Osteoblast (primary cell): ENCODE measurements at regions not wholly inside any gene's neighbourhood (a gene's known extent, or its start where the extent isn't known, plus 50 kb on each side); places are given as distances from the start of the nearest gene placed in this dataset.

ENCODE experiments used
- DNase-seq: peaks from one replicate; pipeline ENCODE4 v3.0.0; 2011; ENCODE audit warnings: low spot score, mixed read lengths; ENCODE audit not compliant: insufficient read length; ENCODE audit errors: missing footprints
- H2AFZ ChIP-seq: 2 replicates; pipeline ENCODE4 v1.6.0; 2011; ENCODE audit warnings: mild to moderate bottlenecking, low read length
- H3K27ac ChIP-seq: 2 replicates; pipeline ENCODE4 v1.5.1; 2011; ENCODE audit warnings: mild to moderate bottlenecking, low read depth, low read length, moderate library complexity
- H3K27me3 ChIP-seq: 2 replicates; pipeline ENCODE4 v1.6.0; 2012; ENCODE audit warnings: mild to moderate bottlenecking, control low read depth, inconsistent platforms, low read length, moderate library complexity; ENCODE audit not compliant: insufficient read depth
- H3K36me3 ChIP-seq: 2 replicates; pipeline ENCODE4 v1.5.1; 2011; ENCODE audit warnings: mild to moderate bottlenecking, low read length, control low read depth, moderate library complexity; ENCODE audit not compliant: insufficient read depth
- H3K4me1 ChIP-seq: 2 replicates; pipeline ENCODE4 v1.5.1; 2011; ENCODE audit warnings: mild to moderate bottlenecking, low read length, control low read depth, moderate library complexity; ENCODE audit not compliant: insufficient read depth
- H3K4me2 ChIP-seq: 2 replicates; pipeline ENCODE4 v1.6.0; 2011; ENCODE audit warnings: mild to moderate bottlenecking, low read length; ENCODE audit not compliant: insufficient read depth
- H3K4me3 ChIP-seq: fragments of 200-600 bp; sonication (generic); 3 replicates; pipeline ENCODE4 v1.5.1; 2012; ENCODE audit warnings: mild to moderate bottlenecking, low read length, inconsistent platforms; ENCODE audit not compliant: insufficient read depth
- H3K79me2 ChIP-seq: 2 replicates; pipeline ENCODE4 v1.6.0; 2012; ENCODE audit warnings: mild to moderate bottlenecking, low read length, control low read depth, inconsistent platforms; ENCODE audit not compliant: insufficient read depth
- H3K9me3 ChIP-seq: 2 replicates; pipeline ENCODE4 v1.5.1; 2011; ENCODE audit warnings: low read depth, low read length, control low read depth
- H4K20me1 ChIP-seq: 2 replicates; pipeline ENCODE4 v1.6.0; 2012; ENCODE audit warnings: mild to moderate bottlenecking, low read length, control low read depth; ENCODE audit not compliant: insufficient read depth
- TF ChIP-seq, protein P1 (sequence below): IDR thresholded peaks from 2 replicates; pipeline ENCODE4 v1.5.1; 2011; ENCODE audit warnings: mild to moderate bottlenecking, low read depth, low read length, moderate library complexity; ENCODE audit errors: extremely low read depth

DNA sequence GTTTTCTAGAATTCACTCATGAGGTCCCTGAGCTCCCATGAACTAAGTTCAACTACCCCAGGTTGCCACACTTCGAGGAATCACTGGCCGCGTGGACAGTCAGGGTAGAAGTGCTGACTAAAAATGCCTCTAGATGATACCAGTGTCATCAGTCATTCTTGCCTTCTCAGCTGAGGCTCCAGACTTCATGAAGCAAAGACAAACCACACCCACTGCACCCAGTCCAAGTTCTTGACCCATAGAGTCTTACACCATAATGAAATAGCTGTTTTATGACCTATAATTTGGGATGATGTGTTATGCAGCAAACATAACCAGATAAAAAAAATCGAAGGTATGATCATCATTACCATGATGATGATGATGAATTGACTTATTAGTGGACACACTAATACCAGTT lies 632.9 kb upstream of the TLE4 start:
- Histone ChIP-seq H3K4me2 (no peak overlapping the region), H4K20me1 (no peaks in the 10 kb centered on the region), H3K36me3 (no peaks in the 10 kb centered on the region), H3K4me1 (no peaks in the 10 kb centered on the region), H3K27ac (no peak overlapping the region), H3K27me3 (no peaks in the 10 kb centered on the region), H3K4me3 (no peak overlapping the region), H2AFZ (no peak overlapping the region), H3K9me3 (no peaks in the 10 kb centered on the region), H3K79me2 (no peaks in the 10 kb centered on the region)
- no peak for DNase-seq
- TF ChIP-seq, protein P1, sequence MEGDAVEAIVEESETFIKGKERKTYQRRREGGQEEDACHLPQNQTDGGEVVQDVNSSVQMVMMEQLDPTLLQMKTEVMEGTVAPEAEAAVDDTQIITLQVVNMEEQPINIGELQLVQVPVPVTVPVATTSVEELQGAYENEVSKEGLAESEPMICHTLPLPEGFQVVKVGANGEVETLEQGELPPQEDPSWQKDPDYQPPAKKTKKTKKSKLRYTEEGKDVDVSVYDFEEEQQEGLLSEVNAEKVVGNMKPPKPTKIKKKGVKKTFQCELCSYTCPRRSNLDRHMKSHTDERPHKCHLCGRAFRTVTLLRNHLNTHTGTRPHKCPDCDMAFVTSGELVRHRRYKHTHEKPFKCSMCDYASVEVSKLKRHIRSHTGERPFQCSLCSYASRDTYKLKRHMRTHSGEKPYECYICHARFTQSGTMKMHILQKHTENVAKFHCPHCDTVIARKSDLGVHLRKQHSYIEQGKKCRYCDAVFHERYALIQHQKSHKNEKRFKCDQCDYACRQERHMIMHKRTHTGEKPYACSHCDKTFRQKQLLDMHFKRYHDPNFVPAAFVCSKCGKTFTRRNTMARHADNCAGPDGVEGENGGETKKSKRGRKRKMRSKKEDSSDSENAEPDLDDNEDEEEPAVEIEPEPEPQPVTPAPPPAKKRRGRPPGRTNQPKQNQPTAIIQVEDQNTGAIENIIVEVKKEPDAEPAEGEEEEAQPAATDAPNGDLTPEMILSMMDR: no peak

DNA sequence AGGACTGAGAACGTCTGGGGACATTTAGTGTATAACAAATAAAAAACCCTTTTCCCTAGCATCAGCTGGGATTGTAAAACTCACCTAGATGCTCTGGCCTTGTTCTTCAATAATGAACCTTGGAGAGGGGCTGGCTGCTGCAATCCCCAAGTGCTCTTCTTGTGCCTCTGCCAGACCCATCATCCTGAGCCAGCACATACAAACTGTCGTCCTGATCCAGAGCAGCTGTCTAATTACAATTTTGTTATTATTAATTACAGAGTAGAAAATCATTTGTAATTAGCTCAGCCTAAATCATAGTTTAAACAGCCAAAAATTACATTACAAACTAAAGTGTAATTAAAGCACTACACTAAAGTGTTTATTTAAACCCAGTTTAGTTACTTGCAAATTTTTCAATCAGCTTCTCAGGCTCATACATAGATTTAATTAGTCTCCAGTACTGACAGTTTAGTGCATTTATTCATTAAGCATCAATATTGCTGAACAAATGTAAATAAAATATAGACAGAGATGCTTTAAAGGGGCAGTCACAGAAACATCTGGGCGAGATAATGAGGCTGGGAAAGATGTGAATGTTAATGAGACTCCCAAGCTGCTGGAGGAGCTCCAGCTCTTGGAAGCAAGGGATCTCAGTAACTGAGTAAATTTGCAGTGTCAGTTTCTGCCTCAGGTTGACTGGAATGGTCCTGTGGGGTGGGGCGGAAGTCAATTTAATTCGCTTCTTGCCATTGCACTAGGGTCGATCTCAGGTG lies 632.3 kb upstream of the TLE4 start:
- Histone ChIP-seq H2AFZ (no peak overlapping the region), H3K27ac (no peak overlapping the region), H3K4me2 (no peak overlapping the region), H4K20me1 (no peaks in the 10 kb centered on the region), H3K36me3 (no peaks in the 10 kb centered on the region), H3K79me2 (no peaks in the 10 kb centered on the region), H3K9me3 (no peaks in the 10 kb centered on the region), H3K4me3 (no peak overlapping the region), H3K4me1 (no peaks in the 10 kb centered on the region), H3K27me3 (no peaks in the 10 kb centered on the region)
- DNase-seq: no peak
- TF ChIP-seq, protein P1: no peak

DNA sequence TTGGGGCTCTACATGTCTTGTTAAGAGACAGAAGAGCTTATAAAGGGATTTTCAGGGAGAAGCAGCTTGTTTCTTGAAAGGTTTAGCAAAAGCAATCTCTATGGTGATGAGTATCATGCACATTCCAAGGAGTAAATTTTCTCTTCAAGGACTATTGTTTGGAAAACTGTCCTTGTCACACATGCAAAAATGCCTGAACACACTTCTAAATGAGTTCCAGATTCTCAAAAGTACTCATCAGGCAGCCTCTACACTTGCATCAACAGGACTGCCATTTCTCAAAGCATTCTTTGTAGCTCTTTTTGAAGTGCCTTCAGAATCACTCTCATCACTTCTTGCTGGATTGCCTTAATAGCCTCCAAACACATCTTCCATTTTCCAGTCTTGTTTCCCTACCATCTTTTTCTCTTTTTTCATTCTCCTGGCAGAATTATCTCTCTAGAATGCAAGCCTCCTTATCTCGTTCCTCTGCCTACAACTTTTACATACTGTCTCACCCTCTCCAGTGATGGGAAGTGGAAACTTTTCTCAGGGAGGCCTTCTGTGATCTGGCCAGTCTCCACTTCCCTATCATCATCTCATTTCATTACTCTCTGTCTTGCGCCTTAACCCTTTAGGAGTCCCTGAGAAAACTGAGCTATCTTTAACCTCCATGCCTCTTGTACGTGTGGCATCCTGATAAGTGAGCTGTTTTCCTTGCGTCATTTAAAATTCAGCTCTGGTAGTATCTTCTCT lies 631.5 kb upstream of the TLE4 start:
- Histone ChIP-seq H3K36me3 (no peaks in the 10 kb centered on the region), H4K20me1 (no peaks in the 10 kb centered on the region), H3K9me3 (no peaks in the 10 kb centered on the region), H3K4me3 (no peak overlapping the region), H3K4me1 (no peaks in the 10 kb centered on the region), H3K27ac (no peak overlapping the region), H3K4me2 (no peak overlapping the region), H3K79me2 (no peaks in the 10 kb centered on the region), H3K27me3 (no peaks in the 10 kb centered on the region), H2AFZ (peak overlapping the region; percentile 26)
- DNase-seq: no peak
- TF ChIP-seq, protein P1: no peak

DNA sequence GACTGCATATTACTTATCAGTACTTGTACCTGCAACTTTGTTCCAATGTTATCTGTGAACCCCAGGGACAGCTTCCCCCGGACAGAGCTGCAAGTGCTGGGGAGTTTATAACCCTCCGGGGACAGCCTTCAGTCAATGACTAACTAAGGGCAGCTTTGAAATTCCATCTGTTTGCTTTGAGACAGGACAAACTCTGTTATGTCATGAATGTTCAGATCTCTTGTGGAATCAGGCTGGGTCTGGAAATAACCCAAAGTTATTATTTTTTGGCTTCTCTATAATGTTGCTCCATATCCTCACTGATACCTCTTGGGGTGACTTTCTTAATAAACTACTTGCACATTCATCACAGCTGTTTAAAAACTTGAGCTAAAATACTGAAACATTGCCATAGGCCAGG lies 617.5 kb upstream of the TLE4 start:
- TF ChIP-seq, protein P1: no peak

More for the DNA sequence above, 617.5 kb upstream of the TLE4 start:
- no peaks in the 10 kb centered on the region for H4K20me1 ChIP-seq
- H3K4me1 ChIP-seq: peaks cover 3% of the 10 kb centered on the region
- no peak overlapping the region for H2AFZ ChIP-seq
- H3K4me2 ChIP-seq: no peak overlapping the region
- DNase-seq: peak; percentile 72
- H3K4me3 ChIP-seq: no peak overlapping the region
- H3K9me3 ChIP-seq: peaks cover 2% of the 10 kb centered on the region
- no peaks in the 10 kb centered on the region for H3K36me3 ChIP-seq
- H3K27ac ChIP-seq: no peak overlapping the region
- no peaks in the 10 kb centered on the region for H3K79me2 ChIP-seq
- H3K27me3 ChIP-seq: no peaks in the 10 kb centered on the region
